Erythroblast (primary cell): ENCODE measurements at regions not wholly inside any gene's neighbourhood (a gene's known extent, or its start where the extent isn't known, plus 50 kb on each side); places are given as distances from the start of the nearest gene placed in this dataset.

ENCODE experiments used
- GATA1 ChIP-seq: IDR thresholded peaks from 2 replicates; pipeline ENCODE4 v1.6.1; 2011; ENCODE audit warnings: low read depth, mild to moderate bottlenecking, control low read depth, low read length, moderate library complexity
- POLR2A ChIP-seq: IDR thresholded peaks from 2 replicates; pipeline ENCODE4 v1.6.1; 2011; ENCODE audit warnings: mild to moderate bottlenecking, low read length

DNA sequence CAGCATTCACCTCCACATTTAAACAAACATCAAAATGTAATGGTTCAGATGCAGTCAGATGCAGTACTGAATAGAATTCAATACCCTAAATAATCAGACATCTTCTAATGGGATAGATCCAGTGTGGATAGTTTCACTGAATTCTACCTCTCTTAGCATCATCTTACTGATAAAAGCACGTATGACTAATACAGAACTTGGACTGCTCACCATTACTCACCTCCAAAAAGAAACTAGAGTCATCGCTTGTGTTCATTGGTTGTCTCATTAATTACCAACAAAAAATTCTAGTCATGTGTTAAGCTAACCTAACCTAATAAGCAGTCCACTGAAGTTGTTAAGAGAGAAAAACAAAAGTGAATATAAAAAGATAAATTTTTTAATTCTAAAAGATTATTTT lies 165.9 kb upstream of the IRAK1BP1 start:
- TF ChIP-seq POLR2A: no peak
- TF ChIP-seq GATA1: no peak
